GM10266 (cell line): ENCODE measurements at regions not wholly inside any gene's neighbourhood (a gene's known extent, or its start where the extent isn't known, plus 50 kb on each side); places are given as distances from the start of the nearest gene placed in this dataset.

Experiments used
- DNase-seq: peaks from one replicate; pipeline ENCODE4 v3.0.0; 2012; ENCODE audit errors: extremely low spot score
- TF ChIP-seq, protein P1 (sequence below): IDR thresholded peaks from 2 replicates; pipeline ENCODE4 v1.5.1; 2012; ENCODE audit warnings: mild to moderate bottlenecking, low read depth; ENCODE audit not compliant: control insufficient read depth, insufficient read depth; ENCODE audit errors: missing control alignments

DNA sequence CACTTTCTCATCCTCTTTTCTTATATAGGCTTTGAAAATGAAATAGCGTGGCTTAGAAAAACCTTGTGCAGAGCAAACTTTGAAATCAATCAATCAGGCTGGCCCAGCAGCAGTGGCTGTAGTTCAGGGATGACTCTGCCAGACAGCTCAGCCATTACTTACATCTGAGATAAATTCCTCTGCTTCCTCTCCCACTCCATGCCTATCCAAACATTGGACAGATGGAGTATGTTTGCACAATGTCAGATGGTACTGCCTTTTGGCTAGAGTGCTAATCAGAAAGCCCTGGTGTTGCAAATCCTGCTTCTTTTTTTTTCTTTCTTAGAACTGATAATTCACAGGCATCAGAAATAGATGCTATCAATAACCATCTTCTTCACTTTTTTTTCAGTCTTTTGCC is 1065.1 kb downstream of the AGBL1 start:
- TF ChIP-seq, protein P1, sequence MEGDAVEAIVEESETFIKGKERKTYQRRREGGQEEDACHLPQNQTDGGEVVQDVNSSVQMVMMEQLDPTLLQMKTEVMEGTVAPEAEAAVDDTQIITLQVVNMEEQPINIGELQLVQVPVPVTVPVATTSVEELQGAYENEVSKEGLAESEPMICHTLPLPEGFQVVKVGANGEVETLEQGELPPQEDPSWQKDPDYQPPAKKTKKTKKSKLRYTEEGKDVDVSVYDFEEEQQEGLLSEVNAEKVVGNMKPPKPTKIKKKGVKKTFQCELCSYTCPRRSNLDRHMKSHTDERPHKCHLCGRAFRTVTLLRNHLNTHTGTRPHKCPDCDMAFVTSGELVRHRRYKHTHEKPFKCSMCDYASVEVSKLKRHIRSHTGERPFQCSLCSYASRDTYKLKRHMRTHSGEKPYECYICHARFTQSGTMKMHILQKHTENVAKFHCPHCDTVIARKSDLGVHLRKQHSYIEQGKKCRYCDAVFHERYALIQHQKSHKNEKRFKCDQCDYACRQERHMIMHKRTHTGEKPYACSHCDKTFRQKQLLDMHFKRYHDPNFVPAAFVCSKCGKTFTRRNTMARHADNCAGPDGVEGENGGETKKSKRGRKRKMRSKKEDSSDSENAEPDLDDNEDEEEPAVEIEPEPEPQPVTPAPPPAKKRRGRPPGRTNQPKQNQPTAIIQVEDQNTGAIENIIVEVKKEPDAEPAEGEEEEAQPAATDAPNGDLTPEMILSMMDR, result no peak
- DNase-seq, result no peak

DNA sequence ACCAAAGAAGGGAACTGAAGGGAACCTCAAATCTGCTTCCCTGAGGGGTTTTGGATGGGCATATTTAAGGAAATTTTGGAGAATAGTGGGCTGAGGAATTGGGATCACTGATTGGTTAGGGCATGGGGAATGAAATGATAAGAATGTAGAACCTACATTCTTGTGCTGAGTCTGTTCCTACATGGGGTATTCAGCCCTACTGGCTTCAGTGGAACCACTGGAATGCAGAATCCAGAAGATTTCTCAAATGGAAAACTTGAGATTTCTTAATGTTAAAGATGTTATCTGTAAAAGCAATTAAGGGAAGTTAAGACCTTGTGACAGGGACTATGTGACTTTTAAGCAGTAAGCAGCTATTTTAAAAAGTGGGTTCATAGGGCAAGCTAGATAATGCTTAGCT is 1062.4 kb downstream of the AGBL1 start:
- TF ChIP-seq, protein P1, result no peak
- no peak for DNase-seq

DNA sequence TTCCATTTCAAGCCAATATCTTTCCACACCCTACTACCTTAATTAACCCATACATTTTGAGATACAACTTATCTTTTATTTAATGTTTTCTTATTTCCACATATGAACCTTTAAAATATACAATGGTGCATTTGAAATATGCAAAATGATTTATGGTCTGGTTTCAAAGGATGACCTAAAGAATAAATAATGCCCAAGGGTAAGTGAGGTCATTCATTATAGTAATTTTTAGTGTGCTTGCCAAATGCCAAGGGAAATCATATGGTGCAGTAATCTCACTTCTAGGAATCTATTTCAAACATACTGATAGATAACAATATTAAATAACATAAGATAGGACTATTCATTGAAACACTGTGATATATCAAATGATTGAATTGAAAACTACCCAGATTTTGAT is 1055.4 kb downstream of the AGBL1 start:
- DNase-seq, result no peak
- TF ChIP-seq, protein P1, result no peak

DNA sequence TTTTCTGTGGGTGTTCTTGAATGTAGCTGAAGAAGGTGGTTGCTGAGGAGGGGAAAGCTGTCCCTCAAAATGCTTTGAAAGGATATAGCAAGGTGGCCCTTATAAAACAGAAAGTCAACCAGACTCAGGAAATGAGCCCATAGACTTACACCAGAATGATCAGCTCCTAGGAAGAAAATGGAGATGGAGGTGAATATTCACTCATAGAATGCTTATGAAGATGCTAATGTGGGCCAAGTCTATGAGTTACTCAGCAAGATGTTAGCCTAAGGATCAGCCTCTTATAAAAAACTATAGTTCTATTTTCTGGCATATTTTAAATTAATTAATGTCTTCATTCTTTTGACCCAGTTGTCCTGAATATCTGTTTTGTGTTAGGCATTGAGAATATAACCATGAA is 1054.0 kb downstream of the AGBL1 start:
- TF ChIP-seq, protein P1, result no peak
- DNase-seq, result no peak

DNA sequence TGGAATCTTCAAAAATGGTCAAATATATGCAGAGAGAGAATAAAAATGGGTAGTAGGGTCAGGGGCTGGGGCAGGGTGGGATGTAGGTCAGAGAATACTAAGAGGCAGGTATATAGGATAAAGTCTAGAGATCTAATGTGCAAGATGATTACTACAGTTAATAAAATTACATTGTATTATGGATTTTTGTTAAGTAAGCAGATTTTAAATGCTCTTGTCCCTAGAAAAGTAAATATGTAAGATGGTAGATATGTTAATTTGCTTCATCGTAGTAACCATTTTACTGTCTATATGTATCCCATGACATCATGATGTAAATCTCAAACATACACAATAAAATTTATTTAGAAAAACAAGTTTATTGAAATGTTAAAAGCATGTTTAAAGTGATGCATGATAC is 1051.4 kb downstream of the AGBL1 start:
- TF ChIP-seq, protein P1, result no peak
- no peak for DNase-seq

DNA sequence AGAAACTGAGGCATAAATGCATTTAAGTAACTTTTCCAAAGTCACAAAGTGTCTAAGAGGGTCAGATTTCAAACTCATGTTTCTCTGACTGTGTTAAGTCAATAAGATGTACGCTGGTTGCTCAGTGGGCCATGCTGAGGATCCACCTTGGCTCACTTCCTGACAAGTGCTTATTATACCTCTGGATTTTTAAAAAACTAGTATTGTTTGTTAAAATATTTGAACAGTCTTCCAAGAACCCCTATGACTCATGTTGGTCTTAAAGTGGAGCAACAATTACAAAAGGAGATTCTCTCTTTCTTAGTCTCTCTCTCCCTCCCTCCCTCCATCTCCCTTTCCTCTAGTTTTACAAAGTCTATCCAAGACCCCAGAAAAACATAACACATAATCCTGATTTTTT is 1050.2 kb downstream of the AGBL1 start:
- no peak for DNase-seq
- TF ChIP-seq, protein P1, result no peak

DNA sequence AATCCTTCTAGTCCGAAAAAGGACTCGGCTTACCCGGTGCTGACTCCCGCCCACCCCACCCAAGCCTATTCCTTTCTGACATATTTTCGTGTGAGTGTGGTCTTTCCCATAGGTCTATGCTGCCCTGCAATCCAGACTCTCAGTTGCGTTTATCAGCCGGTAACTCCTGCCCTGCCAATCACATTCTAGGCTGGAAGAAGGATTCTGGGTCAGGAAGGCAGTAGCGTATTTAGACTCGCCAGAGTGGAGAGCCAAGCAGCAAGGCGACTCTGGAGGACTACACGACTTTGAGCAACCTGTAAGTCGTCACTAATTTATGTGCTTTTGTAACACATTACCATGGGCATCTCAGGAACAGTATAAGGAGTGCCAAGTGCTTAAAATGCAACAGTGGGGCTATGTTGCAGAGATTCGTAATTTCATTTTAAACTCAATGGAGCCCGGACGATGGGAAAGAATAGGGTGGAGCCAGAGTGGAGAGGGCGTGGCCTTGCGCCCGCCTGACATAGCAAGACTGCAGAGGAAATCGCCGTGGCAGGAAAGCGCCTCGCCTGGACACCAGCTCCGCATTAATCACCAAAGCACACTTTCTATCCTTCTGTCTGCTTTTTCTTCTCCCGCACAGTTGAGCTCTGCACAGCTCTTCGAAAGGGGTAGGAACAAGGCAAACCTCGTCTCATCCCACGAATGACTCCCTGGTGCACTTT is 1044.2 kb downstream of the AGBL1 start:
- no peak for DNase-seq
- TF ChIP-seq, protein P1, result no peak
